ENCODE measurements at regions not wholly inside any gene's neighbourhood (a gene's known extent, or its start where the extent isn't known, plus 50 kb on each side); places are given as distances from the start of the nearest gene placed in this dataset.
"Not testable (repeated sequence)": the region's sequence is repeated elsewhere in the genome, so short reads cannot be mapped to it uniquely, and the experiment has no call there.

GRCh38 chr5:159543326-159543725, 213.0 kb upstream of the IL12B start:
- no peak for FAIRE-seq

- FAIRE-seq = no peak
These were observed 214.9 kb upstream of the IL12B start for GRCh38 chr5:159545156-159545555.

- FAIRE-seq = no peak
These were observed 217.3 kb upstream of the IL12B start for GRCh38 chr5:159547466-159548195.

GRCh38 chr5:159548517-159548916, 218.2 kb upstream of the IL12B start:
- no peak for FAIRE-seq

- no peak for FAIRE-seq
These were observed 218.8 kb upstream of the IL12B start for GRCh38 chr5:159549046-159549445.

- FAIRE-seq = no peak
These were observed 220.7 kb upstream of the IL12B start for GRCh38 chr5:159550951-159551350.

GRCh38 chr5:159552751-159553150, 222.5 kb upstream of the IL12B start:
- FAIRE-seq = no peak

- FAIRE-seq = no peak
These were observed 223.5 kb upstream of the IL12B start for GRCh38 chr5:159553792-159554191.

- no peak for FAIRE-seq
These were observed 224.8 kb upstream of the IL12B start for GRCh38 chr5:159555084-159555483.

GRCh38 chr5:159559337-159559736, 229.1 kb upstream of the IL12B start:
- no peak for FAIRE-seq

- FAIRE-seq = no peak
These were observed 229.8 kb upstream of the IL12B start for GRCh38 chr5:159560088-159560487.

GRCh38 chr5:159564031-159564430, 233.7 kb upstream of the IL12B start:
- FAIRE-seq = no peak

GRCh38 chr5:159566832-159567231, 236.5 kb upstream of the IL12B start:
- FAIRE-seq = no peak

- no peak for FAIRE-seq
These were observed 237.2 kb upstream of the IL12B start for GRCh38 chr5:159567461-159567860.

GRCh38 chr5:159571501-159572244, 241.4 kb upstream of the IL12B start:
- FAIRE-seq = no peak

GRCh38 chr5:159576902-159577301, 246.6 kb upstream of the IL12B start:
- FAIRE-seq = no peak

GRCh38 chr5:159581502-159582249, 251.4 kb upstream of the IL12B start:
- no peak for FAIRE-seq

GRCh38 chr5:159582756-159583541, 252.7 kb upstream of the IL12B start:
- FAIRE-seq = no peak

- FAIRE-seq = no peak
These were observed 256.6 kb upstream of the IL12B start for GRCh38 chr5:159586921-159587320.

GRCh38 chr5:159588941-159589340, 258.7 kb upstream of the IL12B start:
- FAIRE-seq = no peak

GRCh38 chr5:159593518-159594073, 263.3 kb upstream of the IL12B start:
- no peak for FAIRE-seq

GRCh38 chr5:159595561-159595960, 265.3 kb upstream of the IL12B start:
- FAIRE-seq = not testable (repeated sequence)
